Epithelial cell of esophagus (primary cell): ENCODE measurements at regions not wholly inside any gene's neighbourhood (a gene's known extent, or its start where the extent isn't known, plus 50 kb on each side); places are given as distances from the start of the nearest gene placed in this dataset.
A peak's percentile ranks its signal among the peaks of the same experiment; 100 is the strongest.

ENCODE experiments used
- DNase-seq: peaks from one replicate; pipeline ENCODE4 v3.0.0; 2010; ENCODE audit warnings: low read depth
- H3K4me3 ChIP-seq: 2 replicates; pipeline ENCODE4 v1.5.1; 2011; ENCODE audit warnings: mild to moderate bottlenecking, low read length, control low read depth
- CTCF ChIP-seq: IDR thresholded peaks from 2 replicates; pipeline ENCODE4 v1.5.1; 2011; ENCODE audit warnings: low read depth, mild to moderate bottlenecking, low read length, control low read depth, inconsistent platforms; ENCODE audit not compliant: insufficient read depth; ENCODE audit errors: missing control alignments

DNA sequence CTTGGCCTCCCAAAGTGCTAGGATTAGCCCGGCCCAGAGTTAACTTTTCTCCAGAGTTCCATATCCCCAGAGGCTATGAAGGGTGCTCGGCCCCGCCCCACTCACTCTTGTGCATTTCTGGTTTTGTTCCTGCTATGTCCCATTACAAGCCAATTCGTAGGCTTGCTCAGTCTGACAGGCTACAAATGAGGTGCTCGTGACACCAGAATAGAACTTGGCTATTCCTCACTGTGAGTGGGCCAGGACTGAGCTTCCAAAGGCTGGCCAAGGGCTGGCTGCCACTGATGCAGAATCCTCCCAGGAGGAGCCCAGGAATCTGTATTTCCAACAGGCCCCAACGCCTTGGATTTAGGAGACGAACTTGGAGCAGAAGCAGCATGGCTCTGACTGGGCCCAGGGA is 282.7 kb upstream of the C2CD4B start:
- TF ChIP-seq CTCF = no peak
- DNase-seq = no peak
- no peak overlapping the region for H3K4me3 ChIP-seq

GRCh38 chr15:62449638-62450037 is 284.6 kb upstream of the C2CD4B start:
- DNase-seq = no peak
- no peak overlapping the region for H3K4me3 ChIP-seq
- TF ChIP-seq CTCF = no peak

GRCh38 chr15:62450061-62450460 is 285.0 kb upstream of the C2CD4B start:
- no peak for TF ChIP-seq CTCF
- DNase-seq = no peak
- H3K4me3 ChIP-seq = no peak overlapping the region

GRCh38 chr15:62452026-62452425 is 286.9 kb upstream of the C2CD4B start:
- no peak overlapping the region for H3K4me3 ChIP-seq
- no peak for DNase-seq
- TF ChIP-seq CTCF = no peak

DNA sequence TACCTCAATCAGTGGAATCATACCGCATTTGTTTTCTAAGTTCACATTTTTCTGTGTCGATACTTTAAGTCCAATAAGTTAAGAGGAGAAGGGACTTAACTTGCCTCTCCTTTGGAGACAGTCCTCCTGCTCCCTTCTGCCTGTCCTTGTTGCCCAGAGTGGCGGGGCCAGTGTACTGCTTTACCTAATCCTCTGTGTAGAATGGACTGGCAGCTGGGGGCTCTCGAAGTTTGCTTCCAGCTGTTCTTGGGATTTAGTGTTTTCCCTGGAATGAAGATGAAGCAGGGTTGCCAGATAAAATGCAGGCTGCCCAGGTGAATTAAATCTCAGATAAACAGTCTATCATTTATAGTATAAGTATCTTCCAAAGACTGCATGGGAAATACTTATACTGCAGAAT is 287.6 kb upstream of the C2CD4B start:
- no peak for DNase-seq
- no peak for TF ChIP-seq CTCF
- no peak overlapping the region for H3K4me3 ChIP-seq

DNA sequence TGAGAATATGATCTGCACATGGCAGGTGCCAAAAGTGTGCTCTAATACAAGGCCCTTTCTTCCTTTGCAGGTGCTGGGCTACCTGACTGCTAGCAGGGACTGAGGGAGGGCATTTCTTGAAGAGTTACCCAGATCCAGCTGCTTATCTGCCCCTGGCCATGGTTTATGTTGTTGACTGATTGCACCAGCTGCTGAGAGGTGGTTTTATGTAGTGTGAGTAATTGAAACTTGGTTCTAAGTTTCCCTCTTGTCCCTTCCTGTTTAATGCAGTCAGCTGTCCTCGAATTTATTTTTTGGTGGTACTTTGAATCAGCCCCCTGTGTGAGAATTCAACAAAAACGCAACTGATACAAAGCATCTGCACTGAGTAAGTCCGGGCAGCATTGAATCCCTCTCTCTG is 288.3 kb upstream of the C2CD4B start:
- no peak overlapping the region for H3K4me3 ChIP-seq
- DNase-seq = peak; percentile 37
- TF ChIP-seq CTCF = no peak

DNA sequence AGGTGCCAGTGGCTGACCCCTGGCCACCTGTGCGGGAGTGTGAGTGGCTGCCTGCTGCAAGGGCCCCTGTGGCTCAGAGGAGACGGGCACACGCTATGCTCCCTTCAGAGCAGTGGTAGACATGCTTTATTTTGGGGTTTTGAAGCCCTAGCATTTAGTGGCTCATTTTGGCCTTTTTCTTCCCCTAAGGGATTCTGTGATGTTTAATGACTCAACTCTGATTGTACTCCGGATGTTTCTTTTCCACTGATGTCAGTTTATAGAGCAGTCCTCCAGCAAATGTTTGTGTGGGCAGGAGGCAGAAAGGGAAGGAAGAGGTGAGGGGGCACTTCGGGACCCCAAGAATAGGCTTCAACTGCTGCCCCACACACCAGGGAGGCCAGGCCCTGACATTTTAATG is 288.9 kb upstream of the C2CD4B start:
- peak; percentile 60 for DNase-seq
- TF ChIP-seq CTCF = no peak
- no peak overlapping the region for H3K4me3 ChIP-seq
